ENCODE measurements at regions not wholly inside any gene's neighbourhood (a gene's known extent, or its start where the extent isn't known, plus 50 kb on each side); places are given as distances from the start of the nearest gene placed in this dataset.

DNA sequence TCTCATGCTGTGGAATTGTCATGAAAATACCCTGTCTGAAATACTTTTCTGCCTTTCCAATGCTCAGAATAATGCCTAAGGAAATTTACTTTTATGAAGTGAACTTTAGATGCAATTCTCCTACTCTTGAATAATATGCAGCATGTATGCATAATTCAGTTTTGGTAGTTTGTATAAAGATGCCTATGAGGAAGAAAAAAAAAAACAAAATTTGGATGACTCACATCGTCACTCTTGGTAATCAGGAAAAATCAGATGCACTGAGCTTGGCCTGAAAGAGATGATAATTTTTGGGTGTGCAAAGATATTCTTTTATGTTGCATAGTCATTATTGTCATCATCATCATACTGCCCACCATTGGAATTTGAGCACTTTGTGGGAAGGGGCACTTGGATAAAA, 382.1 kb downstream of the ANKRD7 start:
- no peak overlapping the region for H3K4me3 ChIP-seq (replicated peaks in 1 of 2; ENCODE audit: low read depth in 2 of 2, low read length in 2 of 2)
- TF ChIP-seq, protein P1, sequence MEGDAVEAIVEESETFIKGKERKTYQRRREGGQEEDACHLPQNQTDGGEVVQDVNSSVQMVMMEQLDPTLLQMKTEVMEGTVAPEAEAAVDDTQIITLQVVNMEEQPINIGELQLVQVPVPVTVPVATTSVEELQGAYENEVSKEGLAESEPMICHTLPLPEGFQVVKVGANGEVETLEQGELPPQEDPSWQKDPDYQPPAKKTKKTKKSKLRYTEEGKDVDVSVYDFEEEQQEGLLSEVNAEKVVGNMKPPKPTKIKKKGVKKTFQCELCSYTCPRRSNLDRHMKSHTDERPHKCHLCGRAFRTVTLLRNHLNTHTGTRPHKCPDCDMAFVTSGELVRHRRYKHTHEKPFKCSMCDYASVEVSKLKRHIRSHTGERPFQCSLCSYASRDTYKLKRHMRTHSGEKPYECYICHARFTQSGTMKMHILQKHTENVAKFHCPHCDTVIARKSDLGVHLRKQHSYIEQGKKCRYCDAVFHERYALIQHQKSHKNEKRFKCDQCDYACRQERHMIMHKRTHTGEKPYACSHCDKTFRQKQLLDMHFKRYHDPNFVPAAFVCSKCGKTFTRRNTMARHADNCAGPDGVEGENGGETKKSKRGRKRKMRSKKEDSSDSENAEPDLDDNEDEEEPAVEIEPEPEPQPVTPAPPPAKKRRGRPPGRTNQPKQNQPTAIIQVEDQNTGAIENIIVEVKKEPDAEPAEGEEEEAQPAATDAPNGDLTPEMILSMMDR (IDR thresholded peaks at IDR 0.05; ENCODE audit: low read depth, low read length): no peak
- DNase-seq (ENCODE audit: low read depth in 2 of 2): no peak

DNA sequence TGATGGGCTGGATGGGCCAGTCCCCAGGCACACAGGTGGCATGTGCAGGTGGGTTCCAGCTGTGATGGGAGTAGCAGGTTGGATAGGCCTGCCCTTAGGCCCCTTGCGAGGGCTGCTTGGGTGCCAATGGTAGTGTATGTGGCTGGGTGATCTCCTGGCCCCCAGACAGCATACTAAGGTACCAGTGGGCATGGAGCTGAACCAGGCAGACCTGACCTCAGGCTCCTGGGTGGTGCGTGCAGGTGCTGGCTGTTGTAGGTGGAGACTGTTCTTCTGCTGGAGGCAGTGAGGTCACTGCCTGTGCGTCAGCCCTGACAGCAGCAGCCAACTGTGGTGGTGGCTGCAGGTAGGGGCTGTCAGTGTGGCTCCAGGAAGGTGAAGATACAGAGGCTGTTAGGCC, 384.7 kb downstream of the ANKRD7 start:
- TF ChIP-seq, protein P1 (IDR thresholded peaks at IDR 0.05; ENCODE audit: low read depth, low read length): no peak
- no peak for DNase-seq (ENCODE audit: low read depth in 2 of 2)
- no peak overlapping the region for H3K4me3 ChIP-seq (replicated peaks in 1 of 2; ENCODE audit: low read depth in 2 of 2, low read length in 2 of 2)

DNA sequence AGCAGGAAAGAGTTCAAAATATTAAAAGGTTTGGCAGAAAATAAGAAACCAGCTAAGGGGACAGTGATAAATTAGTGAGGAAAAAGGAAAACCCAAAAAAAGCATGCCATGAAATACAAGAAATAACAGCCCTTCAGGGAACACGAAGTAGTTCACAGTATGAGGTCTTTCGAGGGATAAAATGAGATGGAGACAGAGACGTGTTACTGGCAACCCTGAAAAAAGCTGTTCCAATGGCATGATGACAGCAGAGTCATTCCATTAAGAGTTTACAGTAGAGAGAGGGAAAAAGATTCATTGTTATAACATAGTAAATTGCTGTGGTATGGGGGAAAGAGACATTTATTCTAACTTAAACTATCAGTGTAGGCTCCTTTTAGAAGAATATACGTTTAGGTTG, 391.2 kb downstream of the ANKRD7 start:
- no peak for DNase-seq (ENCODE audit: low read depth in 2 of 2)
- no peak overlapping the region for H3K4me3 ChIP-seq (replicated peaks in 1 of 2; ENCODE audit: low read depth in 2 of 2, low read length in 2 of 2)
- TF ChIP-seq, protein P1 (IDR thresholded peaks at IDR 0.05; ENCODE audit: low read depth, low read length): no peak

DNA sequence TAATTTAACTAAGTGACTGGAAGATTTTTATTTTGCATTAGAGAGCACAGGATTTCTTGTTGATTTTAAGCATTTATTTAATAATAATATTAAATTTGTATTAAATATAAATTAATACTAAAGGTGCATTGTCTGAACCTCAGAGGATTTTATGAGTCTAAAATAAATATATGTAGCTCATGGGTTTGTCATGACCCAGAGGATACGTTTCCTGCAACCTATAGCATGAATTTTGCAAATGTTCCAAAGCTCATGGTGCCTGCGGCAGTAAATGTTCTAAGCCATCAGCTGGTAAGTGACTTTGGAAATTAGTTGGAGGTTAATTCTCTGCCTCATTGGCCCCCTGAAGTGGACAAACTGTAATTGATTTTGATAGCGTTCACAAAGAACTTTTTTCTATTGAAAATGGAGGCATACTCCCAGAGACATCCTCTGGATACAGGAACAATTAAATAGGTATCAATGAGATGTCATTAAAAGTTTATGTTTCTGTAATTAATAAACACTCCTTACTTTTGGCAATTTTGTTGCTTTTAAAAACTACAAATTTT, 397.4 kb downstream of the ANKRD7 start:
- TF ChIP-seq, protein P1 (IDR thresholded peaks at IDR 0.05; ENCODE audit: low read depth, low read length): no peak
- H3K4me3 ChIP-seq (replicated peaks in 1 of 2; ENCODE audit: low read depth in 2 of 2, low read length in 2 of 2): no peak overlapping the region
- no peak for DNase-seq (ENCODE audit: low read depth in 2 of 2)

DNA sequence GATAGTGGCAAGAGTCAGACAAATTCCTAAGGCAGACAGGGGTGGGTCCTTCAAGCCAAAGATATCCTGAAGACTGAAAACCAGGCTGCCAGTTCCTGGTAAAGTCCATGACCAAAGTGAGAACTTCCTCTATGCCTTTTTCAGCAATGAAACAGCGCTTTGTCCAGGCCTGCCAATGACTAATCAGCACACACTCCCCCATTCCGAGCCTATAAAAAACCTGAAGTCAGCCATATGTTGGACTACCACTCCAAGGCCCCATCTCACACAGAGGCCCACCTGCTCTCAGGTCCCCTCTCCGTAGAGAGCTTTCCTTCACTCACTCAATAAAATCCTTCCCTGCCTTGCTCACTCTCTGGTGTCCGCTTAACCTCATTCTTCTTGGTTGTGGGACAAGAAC, 402.2 kb downstream of the ANKRD7 start:
- TF ChIP-seq, protein P1 (IDR thresholded peaks at IDR 0.05; ENCODE audit: low read depth, low read length): no peak
- no peak for DNase-seq (ENCODE audit: low read depth in 2 of 2)
- no peak overlapping the region for H3K4me3 ChIP-seq (replicated peaks in 1 of 2; ENCODE audit: low read depth in 2 of 2, low read length in 2 of 2)

DNA sequence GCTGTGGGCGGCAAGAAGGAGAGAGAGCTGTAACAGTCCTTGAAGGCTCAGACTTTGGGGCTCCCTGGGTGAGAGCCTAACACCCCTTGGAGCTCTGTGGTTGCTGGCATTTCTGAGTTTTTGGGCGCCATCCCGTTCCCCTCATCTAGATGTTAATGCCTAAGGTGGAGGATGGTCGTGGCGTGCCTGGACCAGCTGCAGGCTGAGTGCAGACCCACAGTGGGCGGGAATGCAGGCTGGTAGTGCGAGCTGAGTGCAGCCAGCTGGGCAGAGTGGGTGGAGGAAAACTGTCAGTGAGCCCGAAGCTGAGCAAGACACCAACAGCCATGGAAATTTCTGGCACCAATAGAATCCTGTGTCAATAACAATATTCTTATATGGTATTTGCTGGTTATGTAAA, 403.0 kb downstream of the ANKRD7 start:
- TF ChIP-seq, protein P1 (IDR thresholded peaks at IDR 0.05; ENCODE audit: low read depth, low read length): no peak
- no peak for DNase-seq (ENCODE audit: low read depth in 2 of 2)
- no peak overlapping the region for H3K4me3 ChIP-seq (replicated peaks in 1 of 2; ENCODE audit: low read depth in 2 of 2, low read length in 2 of 2)

DNA sequence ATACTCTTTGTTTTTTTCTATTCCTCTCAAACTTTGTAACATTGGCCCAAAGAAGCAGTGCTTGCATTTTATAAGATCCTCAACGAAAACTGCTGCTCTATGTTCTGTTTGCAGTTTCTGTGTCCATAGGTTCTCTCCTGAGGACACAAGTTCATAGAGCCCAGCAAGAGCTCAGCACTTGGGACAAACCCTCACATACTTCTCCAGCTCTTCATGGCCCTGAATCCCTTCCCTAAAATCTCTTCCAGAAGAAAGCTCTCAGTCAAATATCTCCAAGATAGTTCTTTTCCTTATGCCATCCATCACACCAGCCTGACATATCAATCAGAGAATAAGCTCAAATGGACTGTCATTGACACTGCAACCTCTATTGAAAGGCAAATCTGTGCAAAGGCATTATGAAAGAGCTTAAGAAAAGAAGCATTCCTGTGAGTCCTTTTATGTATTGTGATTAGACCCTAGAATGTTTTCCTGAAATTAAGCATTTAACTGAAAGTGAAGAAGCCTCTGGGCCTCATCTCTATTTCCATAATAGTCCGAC, 405.5 kb downstream of the ANKRD7 start:
- TF ChIP-seq, protein P1 (IDR thresholded peaks at IDR 0.05; ENCODE audit: low read depth, low read length): no peak
- no peak for DNase-seq (ENCODE audit: low read depth in 2 of 2)
- no peak overlapping the region for H3K4me3 ChIP-seq (replicated peaks in 1 of 2; ENCODE audit: low read depth in 2 of 2, low read length in 2 of 2)
